ENCODE measurements at regions not wholly inside any gene's neighbourhood (a gene's known extent, or its start where the extent isn't known, plus 50 kb on each side); places are given as distances from the start of the nearest gene placed in this dataset.

DNA sequence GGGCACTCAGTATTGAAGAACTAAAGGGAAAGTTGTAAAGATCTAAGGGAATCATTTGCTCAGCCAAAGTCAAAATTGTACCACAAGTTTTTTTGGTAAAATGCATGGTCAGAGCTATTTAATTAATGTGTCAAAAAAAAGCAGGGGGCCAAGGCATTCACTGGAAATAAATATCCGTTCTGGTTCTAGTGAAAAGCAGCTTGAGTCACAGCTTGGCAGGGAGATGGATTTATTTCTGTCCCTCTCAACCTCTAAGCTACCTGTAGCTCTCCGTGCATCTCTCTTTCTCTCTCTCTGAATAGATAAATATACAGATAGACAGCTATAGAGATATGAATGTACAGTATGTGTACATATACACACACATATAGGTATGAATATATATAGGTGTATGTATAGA lies 554.4 kb upstream of the TMEM132C start:
- Histone ChIP-seq H3K27ac (no peak overlapping the region), H3K9me3 (ENCODE audit: severe bottlenecking) (no peaks in the 10 kb centered on the region), H3K4me3 (ENCODE audit: low read depth, low read length) (no peak overlapping the region), H3K27me3 (ENCODE audit: insufficient read depth, low read depth, severe bottlenecking) (no peaks in the 10 kb centered on the region), H3K36me3 (no peaks in the 10 kb centered on the region)
- no peak for DNase-seq
- TF ChIP-seq, protein P1, sequence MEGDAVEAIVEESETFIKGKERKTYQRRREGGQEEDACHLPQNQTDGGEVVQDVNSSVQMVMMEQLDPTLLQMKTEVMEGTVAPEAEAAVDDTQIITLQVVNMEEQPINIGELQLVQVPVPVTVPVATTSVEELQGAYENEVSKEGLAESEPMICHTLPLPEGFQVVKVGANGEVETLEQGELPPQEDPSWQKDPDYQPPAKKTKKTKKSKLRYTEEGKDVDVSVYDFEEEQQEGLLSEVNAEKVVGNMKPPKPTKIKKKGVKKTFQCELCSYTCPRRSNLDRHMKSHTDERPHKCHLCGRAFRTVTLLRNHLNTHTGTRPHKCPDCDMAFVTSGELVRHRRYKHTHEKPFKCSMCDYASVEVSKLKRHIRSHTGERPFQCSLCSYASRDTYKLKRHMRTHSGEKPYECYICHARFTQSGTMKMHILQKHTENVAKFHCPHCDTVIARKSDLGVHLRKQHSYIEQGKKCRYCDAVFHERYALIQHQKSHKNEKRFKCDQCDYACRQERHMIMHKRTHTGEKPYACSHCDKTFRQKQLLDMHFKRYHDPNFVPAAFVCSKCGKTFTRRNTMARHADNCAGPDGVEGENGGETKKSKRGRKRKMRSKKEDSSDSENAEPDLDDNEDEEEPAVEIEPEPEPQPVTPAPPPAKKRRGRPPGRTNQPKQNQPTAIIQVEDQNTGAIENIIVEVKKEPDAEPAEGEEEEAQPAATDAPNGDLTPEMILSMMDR (IDR thresholded peaks at IDR 0.05; ENCODE audit: low read depth, low read length), result no peak

DNA sequence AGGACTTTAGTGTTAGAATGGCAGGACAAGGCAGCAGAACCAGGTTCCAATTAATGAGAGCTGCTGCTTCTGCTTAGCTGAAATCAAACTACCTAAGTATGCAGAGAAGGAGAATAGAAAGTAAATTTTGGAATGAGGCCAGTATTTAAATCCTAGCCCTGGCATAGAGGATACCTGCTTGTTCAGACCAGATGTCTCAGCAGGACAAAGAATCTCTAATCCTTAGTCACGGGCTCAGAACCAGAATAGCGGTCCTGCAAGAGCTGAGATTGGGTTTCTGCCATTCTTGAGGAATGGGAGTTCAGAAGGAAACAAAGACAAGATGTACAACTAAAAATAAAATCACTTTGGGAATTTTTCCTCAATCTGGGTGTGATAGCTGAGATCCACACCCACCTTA lies 550.8 kb upstream of the TMEM132C start:
- DNase-seq, result no peak
- no peaks in the 10 kb centered on the region for H3K9me3 ChIP-seq (ENCODE audit: severe bottlenecking)
- H3K27me3 ChIP-seq (ENCODE audit: insufficient read depth, low read depth, severe bottlenecking), result no peaks in the 10 kb centered on the region
- no peak overlapping the region for H3K4me3 ChIP-seq (ENCODE audit: low read depth, low read length)
- H3K27ac ChIP-seq, result no peak overlapping the region
- no peaks in the 10 kb centered on the region for H3K36me3 ChIP-seq
- TF ChIP-seq, protein P1 (IDR thresholded peaks at IDR 0.05; ENCODE audit: low read depth, low read length), result no peak

DNA sequence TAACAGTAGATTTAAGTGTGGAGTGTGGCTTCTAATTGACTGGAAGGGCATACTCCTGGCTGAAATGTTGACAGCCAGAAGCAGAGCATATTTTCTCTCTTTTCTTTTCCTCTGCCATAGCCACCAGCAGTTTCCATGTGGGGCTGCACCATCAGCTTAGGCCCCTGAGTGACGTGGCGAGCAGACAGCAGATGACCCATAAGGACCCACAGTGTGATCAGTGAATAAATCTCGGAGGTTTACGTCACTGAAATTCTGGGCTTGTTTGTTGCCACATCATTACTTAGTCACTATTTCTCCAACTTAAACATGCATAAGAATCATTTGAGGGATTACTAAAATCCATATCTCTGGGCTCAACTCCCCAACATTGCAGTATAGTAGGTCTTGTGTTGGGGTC lies 549.7 kb upstream of the TMEM132C start:
- Histone ChIP-seq H3K4me3 (ENCODE audit: low read depth, low read length) (no peak overlapping the region), H3K9me3 (ENCODE audit: severe bottlenecking) (no peaks in the 10 kb centered on the region), H3K27me3 (ENCODE audit: insufficient read depth, low read depth, severe bottlenecking) (no peaks in the 10 kb centered on the region), H3K36me3 (no peaks in the 10 kb centered on the region), H3K27ac (no peak overlapping the region)
- DNase-seq, result no peak
- TF ChIP-seq, protein P1 (IDR thresholded peaks at IDR 0.05; ENCODE audit: low read depth, low read length), result no peak

DNA sequence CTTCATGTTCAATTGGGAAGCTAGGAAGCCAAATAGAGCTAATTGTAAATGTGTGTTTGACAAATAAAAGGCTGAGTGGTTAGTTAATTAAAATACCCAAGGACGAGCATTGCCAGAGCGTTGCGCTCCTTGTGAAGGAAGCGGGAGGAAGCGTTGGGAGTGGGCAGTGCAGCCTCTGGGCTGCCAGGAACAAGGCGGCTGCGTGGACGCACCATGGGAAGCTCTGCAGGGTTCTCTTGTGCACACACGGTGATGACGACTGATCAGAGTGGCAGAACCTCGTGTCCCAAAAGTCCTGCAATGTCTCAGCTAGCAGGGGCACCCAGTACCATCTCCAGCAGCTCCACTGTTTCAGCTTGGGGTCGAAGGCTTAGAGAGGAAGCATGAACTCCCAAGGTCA lies 546.6 kb upstream of the TMEM132C start:
- H3K27me3 ChIP-seq (ENCODE audit: insufficient read depth, low read depth, severe bottlenecking), result no peaks in the 10 kb centered on the region
- no peaks in the 10 kb centered on the region for H3K9me3 ChIP-seq (ENCODE audit: severe bottlenecking)
- H3K36me3 ChIP-seq, result no peaks in the 10 kb centered on the region
- H3K4me3 ChIP-seq (ENCODE audit: low read depth, low read length), result no peak overlapping the region
- TF ChIP-seq, protein P1 (IDR thresholded peaks at IDR 0.05; ENCODE audit: low read depth, low read length), result no peak
- no peak overlapping the region for H3K27ac ChIP-seq
- no peak for DNase-seq

DNA sequence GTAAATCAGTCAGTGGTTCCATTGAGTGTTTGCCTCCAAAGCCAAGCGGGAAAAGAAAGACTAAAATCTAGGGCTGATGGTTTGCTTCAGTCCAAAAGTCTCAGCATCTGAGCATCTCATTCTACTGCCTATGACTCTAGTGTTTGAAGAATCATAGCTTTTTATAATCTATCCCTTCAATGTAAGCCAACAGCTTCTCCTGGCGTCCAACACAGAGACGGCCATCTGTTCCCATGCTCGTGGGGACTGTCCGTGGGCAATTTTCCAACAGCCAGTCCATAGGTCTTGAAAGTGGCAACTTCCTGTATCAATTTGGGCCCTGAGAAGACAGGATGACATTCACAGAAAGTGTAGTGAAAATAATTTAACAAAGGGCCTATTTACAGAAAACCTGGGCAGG lies 544.4 kb upstream of the TMEM132C start:
- Histone ChIP-seq H3K27ac (peak overlapping the region; percentile 87), H3K27me3 (ENCODE audit: insufficient read depth, low read depth, severe bottlenecking) (no peaks in the 10 kb centered on the region), H3K9me3 (ENCODE audit: severe bottlenecking) (no peaks in the 10 kb centered on the region), H3K36me3 (no peaks in the 10 kb centered on the region), H3K4me3 (ENCODE audit: low read depth, low read length) (no peak overlapping the region; the same call in 1 of the 2 replicates)
- TF ChIP-seq, protein P1 (IDR thresholded peaks at IDR 0.05; ENCODE audit: low read depth, low read length), result no peak
- peak; percentile 42 for DNase-seq

DNA sequence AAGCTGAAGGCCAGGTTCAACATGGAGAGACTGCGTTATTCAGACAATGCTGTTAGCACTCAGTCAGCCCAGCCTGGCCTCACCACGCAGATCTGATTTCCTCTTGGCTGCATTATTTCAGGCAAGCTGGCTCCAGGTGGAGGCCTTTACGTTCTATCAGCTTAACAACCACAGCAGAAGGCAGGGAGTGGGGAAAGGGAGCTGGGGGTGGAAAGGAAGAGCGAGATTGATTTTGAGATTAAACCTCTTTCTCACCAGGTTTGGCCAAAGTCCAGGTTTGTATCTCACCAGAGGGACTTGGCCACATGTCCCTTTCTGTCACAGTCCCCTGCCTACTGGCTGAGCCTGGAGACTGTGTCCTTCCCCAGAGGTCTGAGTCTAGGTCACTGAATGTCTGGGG lies 543.7 kb upstream of the TMEM132C start:
- Histone ChIP-seq H3K27ac (peak overlapping the region; percentile 87), H3K4me3 (ENCODE audit: low read depth, low read length) (no peak overlapping the region), H3K36me3 (no peaks in the 10 kb centered on the region), H3K9me3 (ENCODE audit: severe bottlenecking) (no peaks in the 10 kb centered on the region), H3K27me3 (ENCODE audit: insufficient read depth, low read depth, severe bottlenecking) (no peaks in the 10 kb centered on the region)
- peak; percentile 85 for DNase-seq
- TF ChIP-seq, protein P1 (IDR thresholded peaks at IDR 0.05; ENCODE audit: low read depth, low read length), result no peak
